HS-27A (cell line): ENCODE measurements at regions not wholly inside any gene's neighbourhood (a gene's known extent, or its start where the extent isn't known, plus 50 kb on each side); places are given as distances from the start of the nearest gene placed in this dataset.
A peak's percentile ranks its signal among the peaks of the same experiment; 100 is the strongest.

Experiments
- DNase-seq: peaks from one replicate; pipeline ENCODE4 v3.0.0-alpha.2; 2012; ENCODE audit warnings: low read depth, missing footprints

- DNase-seq = no peak
These were observed 303.9 kb downstream of the CASP12 start for GRCh38 chr11:104594228-104594958.

- DNase-seq = no peak
These were observed 309.3 kb downstream of the CASP12 start for GRCh38 chr11:104588970-104589369.

GRCh38 chr11:104588446-104588845 is 309.8 kb downstream of the CASP12 start:
- DNase-seq = no peak

- no peak for DNase-seq
These were observed 313.4 kb downstream of the CASP12 start for GRCh38 chr11:104584823-104585222.

- DNase-seq = no peak
These were observed 314.4 kb downstream of the CASP12 start for GRCh38 chr11:104583857-104584256.

- DNase-seq = no peak
These were observed 315.8 kb downstream of the CASP12 start for GRCh38 chr11:104582431-104582830.

- no peak for DNase-seq
These were observed 316.8 kb downstream of the CASP12 start for GRCh38 chr11:104581246-104581980.

GRCh38 chr11:104573441-104573990 is 324.7 kb downstream of the CASP12 start:
- peak; percentile 26 for DNase-seq

- no peak for DNase-seq
These were observed 326.0 kb downstream of the CASP12 start for GRCh38 chr11:104572279-104572678.

GRCh38 chr11:104570078-104570701 is 328.1 kb downstream of the CASP12 start:
- DNase-seq = peak; percentile 27

- DNase-seq = no peak
These were observed 332.7 kb downstream of the CASP12 start for GRCh38 chr11:104565583-104565961.

GRCh38 chr11:104564921-104565582 is 333.2 kb downstream of the CASP12 start:
- DNase-seq = no peak

GRCh38 chr11:104556606-104557301 is 341.5 kb downstream of the CASP12 start:
- no peak for DNase-seq

- no peak for DNase-seq
These were observed 349.2 kb downstream of the CASP12 start for GRCh38 chr11:104549019-104549418.

- DNase-seq = no peak
These were observed 350.1 kb downstream of the CASP12 start for GRCh38 chr11:104547996-104548661.

GRCh38 chr11:104546501-104546900 is 351.8 kb downstream of the CASP12 start:
- DNase-seq = no peak

- no peak for DNase-seq
These were observed 356.6 kb downstream of the CASP12 start for GRCh38 chr11:104541701-104542100.

GRCh38 chr11:104538313-104538712 is 359.9 kb downstream of the CASP12 start:
- DNase-seq = no peak

- DNase-seq = no peak
These were observed 364.0 kb downstream of the CASP12 start for GRCh38 chr11:104534278-104534677.

GRCh38 chr11:104531894-104532293 is 366.4 kb downstream of the CASP12 start:
- no peak for DNase-seq

GRCh38 chr11:104531075-104531474 is 367.1 kb upstream of the PDGFD start:
- DNase-seq = peak; percentile 7
